Right renal pelvis (tissue), 4 donors: ENCODE measurements at regions not wholly inside any gene's neighbourhood (a gene's known extent, or its start where the extent isn't known, plus 50 kb on each side); places are given as distances from the start of the nearest gene placed in this dataset.

Source experiments
- DNase-seq, 4 donors: peaks; one replicate each; pipeline ENCODE4 v3.0.0-alpha.2; 2013; ENCODE audit warnings: low read depth in 4 of 4, low spot score in 3 of 4, missing footprints in 1 of 4

GRCh38 chr12:41778934-41779333, 365.7 kb downstream of the GXYLT1 start:
- no peak for DNase-seq

GRCh38 chr12:41777064-41777790, 367.4 kb downstream of the GXYLT1 start:
- DNase-seq = no peak

GRCh38 chr12:41772478-41772877, 372.2 kb downstream of the GXYLT1 start:
- no peak for DNase-seq

- DNase-seq = no peak
Measured at GRCh38 chr12:41769810-41770209, 374.9 kb downstream of the GXYLT1 start.

GRCh38 chr12:41768456-41768855, 376.2 kb downstream of the GXYLT1 start:
- DNase-seq = no peak

- DNase-seq = no peak
Measured at GRCh38 chr12:41762691-41763090, 382.0 kb downstream of the GXYLT1 start.

- no peak for DNase-seq
Measured at GRCh38 chr12:41745593-41745992, 399.1 kb downstream of the GXYLT1 start.

- no peak for DNase-seq
Measured at GRCh38 chr12:41743835-41744234, 400.8 kb downstream of the GXYLT1 start.

GRCh38 chr12:41739066-41739465, 405.6 kb downstream of the GXYLT1 start:
- no peak for DNase-seq

GRCh38 chr12:41737423-41737822, 407.3 kb downstream of the GXYLT1 start:
- DNase-seq = no peak

GRCh38 chr12:41736436-41736835, 408.2 kb downstream of the GXYLT1 start:
- no peak for DNase-seq

GRCh38 chr12:41731691-41732090, 413.0 kb downstream of the GXYLT1 start:
- DNase-seq = no peak

GRCh38 chr12:41731061-41731460, 413.6 kb downstream of the GXYLT1 start:
- DNase-seq = no peak

GRCh38 chr12:41724216-41724615, 420.5 kb downstream of the GXYLT1 start:
- DNase-seq = no peak

GRCh38 chr12:41719214-41719613, 425.5 kb downstream of the GXYLT1 start:
- no peak for DNase-seq

- no peak for DNase-seq
Measured at GRCh38 chr12:41715256-41715655, 429.4 kb downstream of the GXYLT1 start.

GRCh38 chr12:41709463-41710285, 435.0 kb downstream of the GXYLT1 start:
- no peak for DNase-seq

- no peak for DNase-seq
Measured at GRCh38 chr12:41709012-41709411, 435.7 kb downstream of the GXYLT1 start.

- no peak for DNase-seq
Measured at GRCh38 chr12:41706376-41706775, 438.3 kb downstream of the GXYLT1 start.

GRCh38 chr12:41701943-41702601, 442.6 kb downstream of the GXYLT1 start:
- DNase-seq = no peak

- DNase-seq = no peak
Measured at GRCh38 chr12:41700940-41701339, 443.7 kb downstream of the GXYLT1 start.

GRCh38 chr12:41699658-41700057, 445.0 kb downstream of the GXYLT1 start:
- no peak for DNase-seq
